ENCODE measurements at regions not wholly inside any gene's neighbourhood (a gene's known extent, or its start where the extent isn't known, plus 50 kb on each side); places are given as distances from the start of the nearest gene placed in this dataset.
"Not testable (repeated sequence)": the region's sequence is repeated elsewhere in the genome, so short reads cannot be mapped to it uniquely, and the experiment has no call there.

GRCh38 chr10:21373881-21374280 lies 151.6 kb downstream of the SKIDA1 start:
- TF ChIP-seq, protein P1, sequence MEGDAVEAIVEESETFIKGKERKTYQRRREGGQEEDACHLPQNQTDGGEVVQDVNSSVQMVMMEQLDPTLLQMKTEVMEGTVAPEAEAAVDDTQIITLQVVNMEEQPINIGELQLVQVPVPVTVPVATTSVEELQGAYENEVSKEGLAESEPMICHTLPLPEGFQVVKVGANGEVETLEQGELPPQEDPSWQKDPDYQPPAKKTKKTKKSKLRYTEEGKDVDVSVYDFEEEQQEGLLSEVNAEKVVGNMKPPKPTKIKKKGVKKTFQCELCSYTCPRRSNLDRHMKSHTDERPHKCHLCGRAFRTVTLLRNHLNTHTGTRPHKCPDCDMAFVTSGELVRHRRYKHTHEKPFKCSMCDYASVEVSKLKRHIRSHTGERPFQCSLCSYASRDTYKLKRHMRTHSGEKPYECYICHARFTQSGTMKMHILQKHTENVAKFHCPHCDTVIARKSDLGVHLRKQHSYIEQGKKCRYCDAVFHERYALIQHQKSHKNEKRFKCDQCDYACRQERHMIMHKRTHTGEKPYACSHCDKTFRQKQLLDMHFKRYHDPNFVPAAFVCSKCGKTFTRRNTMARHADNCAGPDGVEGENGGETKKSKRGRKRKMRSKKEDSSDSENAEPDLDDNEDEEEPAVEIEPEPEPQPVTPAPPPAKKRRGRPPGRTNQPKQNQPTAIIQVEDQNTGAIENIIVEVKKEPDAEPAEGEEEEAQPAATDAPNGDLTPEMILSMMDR (IDR thresholded peaks at IDR 0.05 in 8 of 11, conservative IDR thresholded peaks at IDR 0.05 in 3 of 11): not testable (repeated sequence)
- TF ChIP-seq POLR2A, POLR2AphosphoS5 (IDR thresholded peaks at IDR 0.05): not testable (repeated sequence)
